GM12873 (cell line): ENCODE measurements at regions not wholly inside any gene's neighbourhood (a gene's known extent, or its start where the extent isn't known, plus 50 kb on each side); places are given as distances from the start of the nearest gene placed in this dataset.

Experiments used
- TF ChIP-seq, protein P1 (sequence below): IDR thresholded peaks from 2 replicates; pipeline ENCODE4 v1.5.1; 2012; ENCODE audit warnings: low read depth, mild to moderate bottlenecking, moderate library complexity, low read length, control low read depth; ENCODE audit not compliant: insufficient read depth; ENCODE audit errors: missing control alignments

DNA sequence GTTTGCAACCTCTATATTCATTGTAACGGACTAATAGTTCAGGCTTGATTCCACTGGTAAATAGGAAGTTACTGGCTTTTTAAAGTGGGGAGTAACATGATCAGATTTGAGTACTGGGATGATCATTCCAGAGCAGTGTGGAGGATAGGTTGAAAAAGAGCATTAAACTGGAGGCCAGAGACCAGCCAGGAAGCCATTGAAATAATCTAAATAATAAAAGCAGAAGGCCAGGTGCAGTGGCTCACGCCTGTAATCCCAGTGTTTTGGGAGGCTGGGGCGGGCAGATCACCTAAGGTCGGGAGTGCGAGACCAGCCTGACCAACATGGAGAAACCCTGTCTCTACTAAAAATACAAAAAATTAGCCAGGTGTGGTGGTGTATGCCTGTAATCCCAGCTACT lies 56.0 kb upstream of the MSX2 start:
- TF ChIP-seq, protein P1, sequence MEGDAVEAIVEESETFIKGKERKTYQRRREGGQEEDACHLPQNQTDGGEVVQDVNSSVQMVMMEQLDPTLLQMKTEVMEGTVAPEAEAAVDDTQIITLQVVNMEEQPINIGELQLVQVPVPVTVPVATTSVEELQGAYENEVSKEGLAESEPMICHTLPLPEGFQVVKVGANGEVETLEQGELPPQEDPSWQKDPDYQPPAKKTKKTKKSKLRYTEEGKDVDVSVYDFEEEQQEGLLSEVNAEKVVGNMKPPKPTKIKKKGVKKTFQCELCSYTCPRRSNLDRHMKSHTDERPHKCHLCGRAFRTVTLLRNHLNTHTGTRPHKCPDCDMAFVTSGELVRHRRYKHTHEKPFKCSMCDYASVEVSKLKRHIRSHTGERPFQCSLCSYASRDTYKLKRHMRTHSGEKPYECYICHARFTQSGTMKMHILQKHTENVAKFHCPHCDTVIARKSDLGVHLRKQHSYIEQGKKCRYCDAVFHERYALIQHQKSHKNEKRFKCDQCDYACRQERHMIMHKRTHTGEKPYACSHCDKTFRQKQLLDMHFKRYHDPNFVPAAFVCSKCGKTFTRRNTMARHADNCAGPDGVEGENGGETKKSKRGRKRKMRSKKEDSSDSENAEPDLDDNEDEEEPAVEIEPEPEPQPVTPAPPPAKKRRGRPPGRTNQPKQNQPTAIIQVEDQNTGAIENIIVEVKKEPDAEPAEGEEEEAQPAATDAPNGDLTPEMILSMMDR = no peak
